Left kidney (tissue), 1 donor: ENCODE measurements at regions not wholly inside any gene's neighbourhood (a gene's known extent, or its start where the extent isn't known, plus 50 kb on each side); places are given as distances from the start of the nearest gene placed in this dataset.
"Not testable (repeated sequence)": the region's sequence is repeated elsewhere in the genome, so short reads cannot be mapped to it uniquely, and the experiment has no call there.

Experiments
- DNase-seq: peaks from one replicate; pipeline ENCODE4 v3.0.0-alpha.2; 2013

DNA sequence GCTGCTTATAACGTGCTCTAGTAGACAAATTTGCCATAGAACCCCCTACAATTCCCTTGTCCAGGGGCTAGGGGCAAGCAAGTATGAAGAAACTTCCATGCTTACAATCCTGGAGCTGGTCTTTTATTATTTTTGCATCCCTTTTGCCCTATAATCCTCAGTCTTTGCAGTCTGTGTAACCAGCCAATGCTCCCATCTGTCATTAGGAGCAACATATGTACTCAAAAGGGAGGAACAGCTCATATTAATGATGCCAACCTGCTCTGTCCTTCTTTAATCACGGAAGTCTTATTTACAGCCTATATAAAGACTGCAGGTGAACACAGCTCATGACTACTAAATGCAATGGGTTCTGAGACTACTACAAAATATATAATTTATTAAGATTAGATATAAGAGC, 263.3 kb downstream of the ZIC1 start:
- DNase-seq, result no peak

DNA sequence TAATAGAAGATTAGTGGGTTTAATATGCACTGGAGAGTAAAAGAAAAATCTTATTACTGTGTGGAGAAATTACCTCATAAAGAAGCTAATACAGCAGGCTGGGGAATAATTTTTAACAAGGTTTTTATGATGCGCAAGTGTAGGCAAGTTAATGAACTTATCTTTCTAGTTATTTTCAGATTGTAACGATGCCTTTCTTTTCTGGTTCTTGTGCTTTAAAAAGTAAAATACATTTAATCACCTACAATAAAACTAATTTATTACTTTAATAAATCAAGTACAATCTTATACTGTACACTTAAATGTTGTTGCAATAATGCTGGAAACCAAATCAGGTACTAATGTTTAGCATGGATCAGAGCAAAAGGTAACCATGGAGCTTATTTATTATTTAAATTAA, 266.6 kb downstream of the ZIC1 start:
- DNase-seq, result no peak

DNA sequence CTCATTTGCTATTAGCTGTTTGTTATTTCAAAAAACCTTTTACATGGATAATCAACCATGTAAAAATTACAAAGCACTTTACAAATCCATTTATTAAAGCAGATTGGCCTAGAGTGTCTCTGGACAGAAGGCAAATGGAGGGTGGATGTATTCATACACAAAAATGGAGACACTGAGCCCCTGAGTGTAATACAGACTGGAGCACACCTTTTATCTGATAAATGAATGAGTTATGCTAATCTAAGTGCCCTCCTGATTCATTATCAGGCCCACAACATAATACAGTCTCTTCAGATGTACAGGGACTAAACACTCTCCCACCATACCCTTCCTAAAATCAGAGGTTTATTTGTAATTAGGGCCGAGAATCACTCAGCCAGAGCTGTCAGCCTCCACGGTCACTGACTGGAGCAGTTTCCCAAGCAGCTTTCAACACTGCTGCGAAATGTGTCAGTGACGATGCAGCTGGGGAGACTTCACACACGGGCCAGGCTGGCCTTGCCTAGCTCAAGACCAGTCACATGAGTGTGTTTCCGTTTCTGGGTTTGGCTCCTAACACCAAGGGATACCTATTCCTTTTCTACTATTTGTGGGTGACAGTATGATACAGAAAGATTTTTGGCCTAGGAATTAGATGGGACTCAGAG, 271.8 kb downstream of the ZIC1 start:
- no peak for DNase-seq

DNA sequence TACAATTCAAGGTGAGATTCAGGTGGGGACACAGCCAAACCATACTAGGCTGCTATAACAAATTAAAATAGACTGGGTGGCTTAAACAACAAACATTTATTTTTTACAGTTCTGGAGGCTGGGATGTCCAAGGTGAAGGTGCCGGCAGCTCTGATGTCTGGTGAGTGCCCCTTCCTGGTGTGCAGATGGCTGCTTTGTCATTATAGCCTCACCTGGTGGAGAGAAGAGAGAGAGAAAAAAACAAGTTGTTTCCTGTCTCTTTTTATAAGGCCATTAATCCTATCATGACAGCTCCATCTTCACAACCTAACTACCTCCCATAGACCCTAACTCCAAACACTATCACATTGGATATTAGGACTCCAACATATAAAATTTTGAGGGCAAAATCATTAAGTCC, 279.7 kb downstream of the ZIC1 start:
- DNase-seq, result no peak

DNA sequence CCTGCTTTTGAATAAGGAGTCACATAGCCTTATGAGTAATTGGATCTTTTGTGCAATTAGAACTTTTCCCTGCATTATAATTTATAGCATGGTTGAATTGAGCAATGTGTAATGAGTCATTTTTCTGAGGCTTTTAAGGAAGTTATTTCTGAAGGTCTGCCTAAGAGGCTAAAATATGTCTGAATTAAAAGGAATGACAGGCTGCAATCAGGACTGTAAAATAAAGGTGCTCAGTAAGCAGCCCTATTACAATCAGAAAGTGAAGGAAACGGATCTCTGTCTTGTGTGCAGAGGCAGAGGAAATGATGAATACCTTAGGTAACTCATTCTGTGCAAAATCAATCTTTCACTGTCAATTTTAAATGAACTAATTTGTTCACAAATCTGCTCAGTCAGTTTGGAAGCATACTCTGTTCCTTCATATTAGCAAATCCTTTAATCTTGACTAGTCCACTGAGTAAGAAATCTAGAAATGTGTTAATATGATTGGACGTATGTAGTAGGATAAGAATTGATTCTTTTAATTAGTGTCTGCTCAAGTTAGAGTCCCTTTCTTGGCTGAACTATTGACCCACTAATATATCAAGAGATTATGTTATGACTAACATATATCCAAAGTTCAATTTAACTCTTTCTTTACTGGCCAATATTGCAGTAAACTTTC, 290.1 kb downstream of the ZIC1 start:
- no peak for DNase-seq

DNA sequence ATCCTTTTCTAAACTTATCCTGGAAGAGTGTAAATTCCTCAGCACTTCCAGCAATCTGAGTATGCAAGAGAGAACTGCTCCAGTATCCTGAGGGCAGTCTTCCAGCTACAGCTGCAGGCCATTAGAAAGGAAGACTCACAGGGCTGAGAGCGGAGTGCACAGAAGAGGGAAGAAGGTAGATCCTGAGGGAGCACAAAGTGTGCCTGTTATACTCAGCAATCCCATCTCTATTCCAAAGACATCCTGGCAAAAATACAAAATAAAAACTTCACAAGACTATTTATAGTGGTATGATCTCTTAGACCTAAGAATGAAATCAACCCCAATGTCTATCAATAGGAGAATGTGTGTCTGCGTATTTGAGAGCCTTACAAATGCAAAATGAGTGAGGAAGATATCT, 292.0 kb downstream of the ZIC1 start:
- no peak for DNase-seq

DNA sequence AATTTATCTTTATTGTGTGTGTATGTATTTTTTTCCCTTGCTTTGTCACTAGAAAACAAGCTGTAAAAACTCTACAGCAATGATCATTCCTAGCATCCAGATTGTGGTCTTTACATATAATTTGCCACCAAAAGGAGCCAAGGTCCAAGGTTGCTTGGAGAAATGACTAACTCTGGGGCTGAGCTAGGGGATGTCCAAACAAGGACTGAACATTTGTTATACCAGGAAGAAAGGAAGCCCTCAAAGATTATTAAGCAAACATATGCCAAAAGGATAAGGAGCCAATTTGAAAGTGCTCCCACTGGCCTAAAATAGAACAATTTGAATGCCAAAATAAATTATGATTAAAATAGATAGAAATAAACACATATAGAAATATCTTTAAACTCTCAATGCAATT, 293.3 kb downstream of the ZIC1 start:
- no peak for DNase-seq

DNA sequence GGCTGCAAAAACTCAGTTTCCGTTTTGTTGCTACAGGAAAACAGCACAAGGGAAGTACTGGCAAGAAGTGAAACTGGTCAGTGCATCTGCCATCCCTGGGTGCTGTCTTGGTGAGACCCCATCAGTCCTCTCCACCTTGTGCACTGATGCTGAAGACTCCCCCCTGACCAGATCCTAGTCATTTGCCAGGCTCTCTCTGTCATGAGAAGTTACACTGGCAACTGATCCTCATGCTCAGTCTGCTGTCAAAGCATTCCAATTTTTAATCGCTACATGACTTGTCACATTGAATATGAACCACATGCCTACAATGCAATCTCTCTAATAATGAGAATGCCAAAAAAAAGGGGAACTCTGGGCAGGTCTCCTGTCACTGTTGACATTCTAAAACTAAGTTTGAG, 296.5 kb downstream of the ZIC1 start:
- DNase-seq, result no peak

DNA sequence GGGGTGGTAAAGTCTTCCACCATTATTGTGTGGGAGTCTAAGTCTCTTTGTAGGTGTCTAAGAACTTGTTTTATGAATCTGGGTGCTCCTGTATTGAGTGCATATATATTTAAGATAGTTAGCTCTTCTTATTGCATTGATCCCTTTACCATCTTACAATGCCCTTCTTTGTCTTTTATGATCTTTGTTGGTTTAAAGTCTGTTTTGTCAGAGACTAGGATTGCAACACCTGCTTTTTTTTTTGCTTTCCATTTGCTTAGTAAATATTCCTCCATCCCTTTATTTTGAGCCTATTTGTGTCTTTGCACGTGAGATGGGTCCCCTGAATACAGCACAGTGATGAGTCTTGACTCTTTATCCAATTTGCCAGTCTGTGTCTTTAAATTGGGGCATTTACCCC, 301.6 kb downstream of the ZIC1 start:
- not testable (repeated sequence) for DNase-seq

DNA sequence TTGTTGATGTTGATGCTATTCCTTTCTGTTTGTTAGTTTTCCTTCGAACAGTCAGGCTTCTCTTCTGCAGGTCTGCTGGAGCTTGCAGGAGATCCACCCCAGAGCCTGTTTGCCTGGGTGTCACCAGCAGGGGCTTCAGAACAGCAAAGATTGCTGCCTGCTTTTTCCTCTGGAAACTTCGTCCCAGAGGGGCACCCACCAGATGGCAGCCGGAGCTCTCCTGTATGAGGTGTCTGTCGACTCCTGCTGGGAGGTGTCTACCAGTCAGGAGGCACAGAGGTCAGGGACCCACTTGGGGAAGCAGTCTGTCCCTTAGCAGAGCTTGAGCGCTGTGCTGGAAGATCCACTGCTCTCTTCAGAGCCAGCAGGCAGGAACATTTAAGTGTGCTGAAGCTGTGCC, 303.2 kb downstream of the ZIC1 start:
- no peak for DNase-seq

DNA sequence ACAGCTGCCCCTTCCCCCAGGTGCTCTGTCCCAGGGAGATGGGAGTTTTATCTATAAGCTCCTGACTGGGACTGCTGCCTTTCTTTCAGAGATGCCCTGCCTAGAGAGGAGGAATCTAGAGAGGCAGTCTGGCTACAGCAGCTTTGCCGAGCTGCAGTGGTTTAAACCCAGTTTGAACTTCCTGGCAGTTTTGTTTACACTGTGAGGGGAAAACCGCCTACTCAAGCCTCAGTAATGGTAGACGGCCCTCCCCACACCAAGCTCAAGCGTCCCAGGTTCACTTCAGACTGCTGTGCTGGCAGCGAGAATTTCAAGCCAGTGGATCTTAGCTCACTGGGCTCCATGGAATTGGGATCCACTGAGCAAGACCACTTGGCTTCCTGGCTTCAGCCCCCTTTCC, 303.6 kb downstream of the ZIC1 start:
- DNase-seq, result not testable (repeated sequence)

DNA sequence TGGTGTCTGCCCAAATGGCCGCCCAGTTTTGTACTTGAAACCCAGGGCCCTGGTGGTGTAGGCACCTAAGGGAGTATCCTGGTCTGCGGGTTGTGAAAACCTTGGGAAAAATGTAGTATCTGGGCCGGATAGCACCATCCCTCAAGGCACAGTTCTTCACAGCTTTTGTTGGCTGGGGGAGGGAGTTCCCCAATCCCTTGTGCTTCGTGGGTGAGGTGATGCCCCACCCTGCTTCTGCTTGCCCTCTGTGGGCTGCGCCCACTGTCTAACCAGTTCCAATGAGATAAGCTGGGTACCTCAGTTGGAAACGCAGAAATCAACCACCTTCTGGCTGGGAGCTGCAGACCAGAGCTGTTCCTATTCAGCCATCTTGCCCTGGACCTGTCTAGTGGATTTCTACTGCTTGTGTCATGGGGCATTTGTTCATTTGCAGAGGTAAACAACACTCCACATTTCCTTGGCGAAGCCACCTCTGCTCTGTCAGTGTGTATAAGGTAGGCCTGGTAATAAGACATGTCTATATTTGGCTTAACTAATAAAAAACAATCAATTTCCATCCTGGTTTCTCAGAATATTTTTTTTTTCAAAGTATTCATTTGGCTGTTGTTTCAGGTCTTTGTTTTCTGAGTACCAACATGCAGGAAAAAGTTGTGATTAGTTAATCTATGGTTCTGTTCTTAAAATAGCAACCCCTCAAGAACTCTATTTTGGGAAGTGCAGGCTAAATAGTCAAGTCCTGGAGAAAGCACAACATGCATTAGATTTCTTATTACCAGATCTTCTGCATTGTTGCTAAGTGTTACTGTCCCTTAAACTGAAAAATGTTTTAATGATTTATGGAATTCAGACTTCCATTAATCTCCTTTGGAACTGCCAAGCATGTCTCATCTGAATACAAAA, 304.3 kb downstream of the ZIC1 start:
- DNase-seq, result peak; percentile 6

DNA sequence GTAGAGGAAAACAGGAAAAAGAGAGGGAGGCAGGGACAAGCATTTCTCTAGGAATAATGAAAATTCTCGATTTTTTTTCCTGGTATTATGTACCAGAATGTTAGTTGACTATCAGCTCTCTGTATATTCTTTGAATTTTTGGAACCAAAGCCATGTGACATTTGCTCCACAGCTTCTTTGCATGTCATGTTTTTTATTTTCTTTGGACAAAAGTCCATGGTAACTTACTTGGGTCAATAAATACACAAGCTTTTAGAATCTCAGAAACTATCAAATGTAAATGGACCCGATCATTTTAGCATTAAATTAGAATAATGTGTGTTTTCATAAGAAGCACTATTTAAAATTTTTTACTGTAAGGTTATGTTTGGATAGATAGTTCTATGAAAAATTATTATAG, 320.5 kb downstream of the ZIC1 start:
- peak; percentile 40 for DNase-seq

DNA sequence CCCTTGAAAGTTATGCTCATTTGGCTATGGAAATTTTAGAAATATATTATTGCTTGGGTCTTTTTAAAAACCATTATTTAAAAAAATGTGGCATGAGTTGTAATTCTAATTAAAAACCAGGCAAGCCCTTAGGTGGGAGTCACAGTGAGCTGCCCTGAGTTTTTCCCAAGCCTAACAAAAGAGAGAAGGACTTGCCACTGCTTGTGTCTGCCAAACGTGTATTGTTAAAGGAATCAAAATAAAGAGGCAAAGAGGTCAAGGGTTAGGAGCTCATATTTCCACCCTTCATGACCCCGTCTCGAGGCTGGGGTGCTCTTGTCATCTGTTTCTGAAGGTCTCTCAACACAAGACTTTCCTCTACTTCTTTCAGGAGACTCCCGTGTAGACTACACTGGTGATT, 321.1 kb downstream of the ZIC1 start:
- DNase-seq, result peak; percentile 25

DNA sequence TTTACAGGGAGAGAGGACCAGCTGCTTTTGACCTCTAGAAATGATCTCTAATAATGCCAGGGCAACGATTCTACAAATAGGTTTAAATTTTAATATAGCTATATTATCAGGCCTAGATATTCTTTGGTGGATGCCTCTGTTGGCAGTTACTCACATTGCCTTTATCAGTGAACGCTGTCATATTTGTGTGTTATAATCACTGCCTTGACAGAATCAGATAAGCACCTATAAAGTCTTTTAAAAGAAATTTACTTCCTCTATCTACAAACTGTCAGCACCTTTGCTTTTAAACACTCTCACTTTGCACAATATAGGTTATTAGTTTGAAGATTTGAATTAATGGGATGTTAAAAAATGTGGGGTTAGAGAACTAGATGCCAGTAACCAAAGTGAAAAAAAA, 324.1 kb downstream of the ZIC1 start:
- DNase-seq, result no peak

DNA sequence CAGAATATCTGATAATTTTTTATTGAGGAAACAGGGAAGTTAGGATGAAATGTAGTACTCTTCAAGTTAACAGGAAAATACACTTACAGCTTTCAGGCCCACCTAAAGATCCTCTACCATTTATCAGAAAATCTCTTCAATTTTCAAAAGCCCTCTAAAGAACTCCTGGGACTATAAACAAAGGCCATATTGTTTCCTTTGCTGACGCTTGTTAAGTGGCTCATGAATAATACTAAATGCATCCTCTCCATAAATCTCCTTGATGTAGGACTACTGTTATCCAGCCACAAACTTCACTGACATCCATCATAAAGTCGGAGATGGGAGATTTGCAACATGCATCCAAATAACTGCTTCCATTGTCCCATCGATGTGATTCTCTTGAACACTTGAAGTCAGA, 326.5 kb downstream of the ZIC1 start:
- DNase-seq, result no peak

DNA sequence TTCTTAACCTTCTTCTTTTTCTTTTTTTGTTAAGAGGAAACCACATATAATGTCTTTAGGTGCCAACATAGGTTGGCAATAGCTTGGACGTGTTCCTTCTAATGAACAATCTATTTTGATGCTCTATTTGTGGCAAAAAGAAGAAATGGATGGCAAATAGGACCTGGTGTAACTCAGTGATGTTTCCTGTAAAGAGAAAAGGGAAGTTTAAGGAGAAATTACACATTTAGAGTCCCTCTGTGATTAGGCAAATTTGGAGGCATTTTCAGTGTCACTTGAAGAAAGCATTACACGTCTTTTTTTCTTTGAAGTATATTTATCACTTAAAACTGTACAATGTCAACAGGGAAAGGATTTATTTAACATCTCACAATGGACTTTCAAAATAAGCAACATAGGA, 327.1 kb downstream of the ZIC1 start:
- no peak for DNase-seq

DNA sequence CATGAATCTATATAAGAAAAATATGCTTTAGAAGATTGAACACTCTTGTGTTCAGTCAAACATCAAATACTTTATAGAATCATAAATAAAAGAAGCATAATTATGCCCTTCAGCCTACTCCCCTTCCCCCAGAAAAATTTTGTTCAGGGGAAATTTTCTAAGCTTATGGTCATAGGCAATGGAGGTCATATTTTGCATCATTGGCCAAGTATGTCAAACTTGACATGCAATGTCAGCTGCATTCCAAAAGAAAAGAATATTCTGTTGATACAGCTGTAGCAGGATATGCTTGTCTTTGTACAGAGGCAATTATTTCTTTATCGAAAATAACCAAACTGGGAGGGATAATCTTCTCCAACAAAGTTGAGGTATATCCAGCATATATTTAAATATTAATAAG, 328.2 kb downstream of the ZIC1 start:
- no peak for DNase-seq

DNA sequence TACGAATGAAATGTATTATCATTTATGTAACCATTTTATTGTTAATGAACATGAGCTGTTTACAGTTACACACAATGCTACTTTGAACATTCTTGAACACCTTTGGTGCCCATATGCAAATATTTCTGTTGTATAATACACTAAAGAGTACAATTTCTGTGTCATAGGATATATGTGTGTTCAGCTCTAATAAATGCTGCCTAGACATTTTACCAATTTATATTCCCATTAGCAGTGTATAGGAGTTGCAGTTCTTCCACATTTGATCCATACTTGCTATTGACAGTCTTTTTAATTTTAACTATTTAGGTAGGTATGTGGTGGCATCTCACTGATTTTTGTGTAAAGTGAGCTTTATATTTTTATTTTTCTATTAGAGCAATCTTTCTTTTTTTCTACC, 331.8 kb downstream of the ZIC1 start:
- DNase-seq, result no peak

DNA sequence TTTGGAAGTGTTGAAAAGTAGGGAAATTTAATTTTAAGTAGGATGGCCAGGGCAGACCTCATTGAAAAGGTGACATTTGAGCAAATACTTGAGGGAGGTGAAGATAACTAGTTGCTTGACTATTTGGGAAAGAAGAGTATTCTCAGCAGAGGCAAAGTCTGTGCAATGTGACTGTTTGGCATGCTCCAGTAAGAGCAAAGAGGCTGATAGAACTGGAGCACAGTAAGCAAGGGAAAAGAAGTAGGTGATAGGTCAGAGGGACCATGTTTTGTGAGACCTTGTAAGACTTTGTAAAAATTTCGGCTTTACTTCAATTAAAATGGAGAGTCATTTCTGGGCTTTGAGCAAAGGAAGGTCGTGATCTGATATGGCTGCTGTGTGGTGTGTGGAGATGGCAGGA, 335.8 kb downstream of the ZIC1 start:
- no peak for DNase-seq

DNA sequence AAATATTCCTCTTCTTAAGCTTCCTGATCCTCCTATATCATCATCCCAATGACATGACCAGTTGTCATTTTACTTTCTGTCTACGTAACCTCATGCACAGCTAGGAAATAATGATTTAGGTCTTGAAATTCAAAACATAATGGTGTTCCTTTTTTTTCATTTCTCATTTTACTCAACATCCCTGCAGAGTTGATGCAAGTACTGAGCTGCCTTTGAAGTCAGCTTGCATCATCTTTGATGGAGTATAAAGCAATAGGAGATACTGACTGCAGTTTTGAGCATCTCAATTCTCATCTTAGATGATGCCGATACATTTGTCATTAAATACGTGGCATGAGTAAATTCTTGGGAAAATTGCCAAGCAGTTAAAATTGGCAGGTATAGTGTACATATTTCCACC, 346.1 kb downstream of the ZIC1 start:
- DNase-seq, result no peak

DNA sequence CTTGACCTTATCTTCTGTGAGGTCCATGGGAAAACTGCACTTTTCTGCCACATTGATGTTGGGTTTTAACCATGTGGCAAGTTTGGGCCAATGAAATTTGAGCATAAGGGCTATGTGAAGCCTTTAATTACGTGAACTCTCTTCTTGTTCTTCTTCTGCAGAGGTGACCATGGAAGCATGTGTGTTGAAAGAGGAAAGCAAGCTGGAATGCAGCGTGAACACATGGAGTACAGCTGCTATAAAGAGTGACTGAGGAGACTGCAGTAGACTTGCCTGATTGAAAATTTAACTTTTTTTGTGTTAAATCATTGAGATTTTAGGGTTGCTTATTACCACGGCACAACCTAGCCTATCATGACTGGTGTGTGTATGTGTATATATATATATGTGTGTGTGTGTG, 347.3 kb downstream of the ZIC1 start:
- DNase-seq, result no peak

DNA sequence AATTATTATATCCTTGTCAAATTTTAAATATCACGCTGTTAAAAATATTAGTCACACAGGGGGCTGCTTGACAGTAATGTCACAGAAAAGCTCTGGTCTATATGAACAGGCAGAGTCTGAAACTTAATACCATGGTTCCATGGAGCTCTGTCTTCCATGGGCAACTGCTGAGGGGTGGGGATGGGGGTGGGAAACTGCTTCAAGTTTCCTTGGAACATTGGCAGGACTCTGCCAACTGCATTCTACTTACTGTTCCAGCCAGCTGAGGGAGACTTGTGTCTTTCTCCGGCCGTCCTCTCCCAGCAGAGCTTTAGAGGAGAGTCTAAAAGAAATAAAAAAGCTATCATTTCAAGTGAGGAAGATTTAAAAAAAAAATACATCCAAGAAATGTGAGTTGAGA, 348.7 kb downstream of the ZIC1 start:
- no peak for DNase-seq
